GM18868 (cell line): ENCODE measurements at regions not wholly inside any gene's neighbourhood (a gene's known extent, or its start where the extent isn't known, plus 50 kb on each side); places are given as distances from the start of the nearest gene placed in this dataset.

Experiments
- ATAC-seq: cut with Tn5 transposase; IDR thresholded peaks from one replicate; pipeline ENCODE4 v1.9.1; 2021; ENCODE audit warnings: mild to moderate bottlenecking, moderate library complexity; ENCODE audit not compliant: unreplicated experiment

- ATAC-seq, result no peak
Measured at GRCh38 chr12:58513301-58513834, 406.9 kb downstream of the LRIG3 start.

GRCh38 chr12:58513852-58514251 is 406.5 kb downstream of the LRIG3 start:
- no peak for ATAC-seq

- ATAC-seq, result no peak
Measured at GRCh38 chr12:58519839-58520238, 400.5 kb downstream of the LRIG3 start.

- ATAC-seq, result no peak
Measured at GRCh38 chr12:58521152-58521551, 399.2 kb downstream of the LRIG3 start.

- no peak for ATAC-seq
Measured at GRCh38 chr12:58521796-58522195, 398.5 kb downstream of the LRIG3 start.

GRCh38 chr12:58523360-58523759 is 396.9 kb downstream of the LRIG3 start:
- ATAC-seq, result no peak

- no peak for ATAC-seq
Measured at GRCh38 chr12:58528271-58528670, 392.0 kb downstream of the LRIG3 start.

- ATAC-seq, result no peak
Measured at GRCh38 chr12:58529114-58529665, 391.1 kb downstream of the LRIG3 start.

GRCh38 chr12:58529897-58530741 is 390.2 kb downstream of the LRIG3 start:
- ATAC-seq, result no peak

GRCh38 chr12:58530742-58531062 is 389.6 kb downstream of the LRIG3 start:
- no peak for ATAC-seq

- no peak for ATAC-seq
Measured at GRCh38 chr12:58532855-58533608, 387.3 kb downstream of the LRIG3 start.

- no peak for ATAC-seq
Measured at GRCh38 chr12:58533652-58534051, 386.7 kb downstream of the LRIG3 start.

- no peak for ATAC-seq
Measured at GRCh38 chr12:58537278-58537677, 383.0 kb downstream of the LRIG3 start.

GRCh38 chr12:58539295-58539694 is 381.0 kb downstream of the LRIG3 start:
- no peak for ATAC-seq

- ATAC-seq, result peak; percentile 99
Measured at GRCh38 chr12:58540480-58541299, 379.6 kb downstream of the LRIG3 start.

- no peak for ATAC-seq
Measured at GRCh38 chr12:58541300-58541690, 379.0 kb downstream of the LRIG3 start.

GRCh38 chr12:58544281-58544680 is 376.0 kb downstream of the LRIG3 start:
- ATAC-seq, result no peak

- no peak for ATAC-seq
Measured at GRCh38 chr12:58547217-58547616, 373.1 kb downstream of the LRIG3 start.

- ATAC-seq, result no peak
Measured at GRCh38 chr12:58548801-58549200, 371.5 kb downstream of the LRIG3 start.

GRCh38 chr12:58554522-58555157 is 365.7 kb downstream of the LRIG3 start:
- ATAC-seq, result no peak
